ENCODE measurements at regions not wholly inside any gene's neighbourhood (a gene's known extent, or its start where the extent isn't known, plus 50 kb on each side); places are given as distances from the start of the nearest gene placed in this dataset.

GRCh38 chr5:125592856-125593255 lies 830.4 kb upstream of the GRAMD2B start:
- TF ChIP-seq EGR1 (IDR thresholded peaks at IDR 0.05) (no peak), TCF12 (IDR thresholded peaks at IDR 0.05; ENCODE audit: low read depth) (no peak), TAF1 (IDR thresholded peaks at IDR 0.05; ENCODE audit: low read depth) (no peak), ZBTB7A (IDR thresholded peaks at IDR 0.05; ENCODE audit: low read depth) (no peak), EP300 (IDR thresholded peaks at IDR 0.05; ENCODE audit: borderline replicate concordance) (no peak), YY1 (IDR thresholded peaks at IDR 0.05; ENCODE audit: low read depth) (no peak), RAD21 (IDR thresholded peaks at IDR 0.05; ENCODE audit: low read depth) (no peak), CEBPB (IDR thresholded peaks at IDR 0.05) (no peak), NFIC (IDR thresholded peaks at IDR 0.05) (no peak), REST (IDR thresholded peaks at IDR 0.05; ENCODE audit: low read depth) (no peak), USF1 (IDR thresholded peaks at IDR 0.05) (no peak)

- TF ChIP-seq EGR1 (IDR thresholded peaks at IDR 0.05) = no peak
- no peak for TF ChIP-seq TCF12 (IDR thresholded peaks at IDR 0.05; ENCODE audit: low read depth)
- TF ChIP-seq TAF1 (IDR thresholded peaks at IDR 0.05; ENCODE audit: low read depth) = no peak
- no peak for TF ChIP-seq FOXM1 (IDR thresholded peaks at IDR 0.05; ENCODE audit: borderline replicate concordance, low read depth)
- TF ChIP-seq ZBTB7A (IDR thresholded peaks at IDR 0.05; ENCODE audit: low read depth) = no peak
- TF ChIP-seq RAD21 (IDR thresholded peaks at IDR 0.05; ENCODE audit: low read depth) = no peak
- no peak for TF ChIP-seq USF1 (IDR thresholded peaks at IDR 0.05)
- TF ChIP-seq CREB1 (IDR thresholded peaks at IDR 0.05; ENCODE audit: low read depth) = no peak
- TF ChIP-seq CEBPB (IDR thresholded peaks at IDR 0.05) = no peak
- TF ChIP-seq MAX (IDR thresholded peaks at IDR 0.05) = no peak
- no peak for TF ChIP-seq REST (IDR thresholded peaks at IDR 0.05; ENCODE audit: low read depth)
- no peak for TF ChIP-seq NFIC (IDR thresholded peaks at IDR 0.05)
- TF ChIP-seq YY1 (IDR thresholded peaks at IDR 0.05; ENCODE audit: low read depth) = no peak
- no peak for TF ChIP-seq EP300 (IDR thresholded peaks at IDR 0.05; ENCODE audit: borderline replicate concordance)
- TF ChIP-seq TEAD4 (IDR thresholded peaks at IDR 0.05) = no peak
Observed at GRCh38 chr5:125595095-125595494, 828.1 kb upstream of the GRAMD2B start.

- no peak for TF ChIP-seq RAD21 (IDR thresholded peaks at IDR 0.05; ENCODE audit: low read depth)
- TF ChIP-seq CREB1 (IDR thresholded peaks at IDR 0.05; ENCODE audit: low read depth) = no peak
- TF ChIP-seq YY1 (IDR thresholded peaks at IDR 0.05; ENCODE audit: low read depth) = no peak
- no peak for TF ChIP-seq ZBTB7A (IDR thresholded peaks at IDR 0.05; ENCODE audit: low read depth)
- TF ChIP-seq TEAD4 (IDR thresholded peaks at IDR 0.05) = no peak
- TF ChIP-seq EP300 (IDR thresholded peaks at IDR 0.05; ENCODE audit: borderline replicate concordance) = no peak
- TF ChIP-seq USF1 (IDR thresholded peaks at IDR 0.05) = no peak
- TF ChIP-seq FOXM1 (IDR thresholded peaks at IDR 0.05; ENCODE audit: borderline replicate concordance, low read depth) = no peak
- no peak for TF ChIP-seq TAF1 (IDR thresholded peaks at IDR 0.05; ENCODE audit: low read depth)
- no peak for TF ChIP-seq EGR1 (IDR thresholded peaks at IDR 0.05)
- TF ChIP-seq NFIC (IDR thresholded peaks at IDR 0.05) = no peak
- TF ChIP-seq CEBPB (IDR thresholded peaks at IDR 0.05) = no peak
- no peak for TF ChIP-seq REST (IDR thresholded peaks at IDR 0.05; ENCODE audit: low read depth)
- no peak for TF ChIP-seq MAX (IDR thresholded peaks at IDR 0.05)
- no peak for TF ChIP-seq TCF12 (IDR thresholded peaks at IDR 0.05; ENCODE audit: low read depth)
Observed at GRCh38 chr5:125595845-125596244, 827.4 kb upstream of the GRAMD2B start.

- TF ChIP-seq USF1 (IDR thresholded peaks at IDR 0.05) (no peak), FOXM1 (IDR thresholded peaks at IDR 0.05; ENCODE audit: borderline replicate concordance, low read depth) (no peak), ZBTB7A (IDR thresholded peaks at IDR 0.05; ENCODE audit: low read depth) (no peak), RAD21 (IDR thresholded peaks at IDR 0.05; ENCODE audit: low read depth) (no peak), CEBPB (IDR thresholded peaks at IDR 0.05) (no peak), EGR1 (IDR thresholded peaks at IDR 0.05) (no peak), NFIC (IDR thresholded peaks at IDR 0.05) (no peak), TAF1 (IDR thresholded peaks at IDR 0.05; ENCODE audit: low read depth) (no peak), EP300 (IDR thresholded peaks at IDR 0.05; ENCODE audit: borderline replicate concordance) (no peak), TCF12 (IDR thresholded peaks at IDR 0.05; ENCODE audit: low read depth) (no peak), MAX (IDR thresholded peaks at IDR 0.05) (no peak), REST (IDR thresholded peaks at IDR 0.05; ENCODE audit: low read depth) (no peak), YY1 (IDR thresholded peaks at IDR 0.05; ENCODE audit: low read depth) (no peak), CREB1 (IDR thresholded peaks at IDR 0.05; ENCODE audit: low read depth) (no peak), TEAD4 (IDR thresholded peaks at IDR 0.05) (no peak)
Observed at GRCh38 chr5:125597338-125597737, 825.9 kb upstream of the GRAMD2B start.
